Ovary (tissue), 7 donors: ENCODE measurements at regions not wholly inside any gene's neighbourhood (a gene's known extent, or its start where the extent isn't known, plus 50 kb on each side); places are given as distances from the start of the nearest gene placed in this dataset.

Experiments used
- DNase-seq, 5 donors: peaks; one replicate each; pipeline ENCODE4 v3.0.0-alpha.2; 2019 to 2020
- H3K27ac ChIP-seq, 2 donors: fragments of 200-600 bp; one replicate each; pipeline versions ENCODE4 v1.5.1 to v1.8.0; 2019 to 2022
- H3K27me3 ChIP-seq: fragments of 200-600 bp; one replicate; pipeline ENCODE4 v1.8.0; 2022
- H3K36me3 ChIP-seq: fragments of 200-600 bp; sonication (generic); one replicate; pipeline ENCODE4 v1.5.1; 2019
- H3K4me1 ChIP-seq: one replicate; pipeline ENCODE4 v1.8.1; 2013; ENCODE audit warnings: mild to moderate bottlenecking, moderate library complexity; ENCODE audit not compliant: insufficient read depth
- H3K4me3 ChIP-seq: fragments of 200-600 bp; sonication (generic); one replicate; pipeline ENCODE4 v1.5.1; 2017
- H3K9me3 ChIP-seq, 2 donors: fragments of 200-600 bp in 1 of 2; sonication (generic) in 1 of 2; one replicate each; pipeline versions ENCODE4 v1.5.1 to v1.8.1; 2013 to 2019; ENCODE audit warnings: mild to moderate bottlenecking in 1 of 2, moderate library complexity in 1 of 2
- EP300 ChIP-seq: sonication (generic); formaldehyde crosslinking; IDR thresholded peaks from one replicate; pipeline ENCODE4 v1.6.1; 2017; ENCODE audit warnings: antibody characterized with exemption
- POLR2A ChIP-seq: fragments of 450-650 bp; IDR thresholded peaks from one replicate; pipeline ENCODE4 v1.6.1; 2017; ENCODE audit warnings: antibody characterized with exemption, mild to moderate bottlenecking, moderate library complexity
- WGBS, 3 donors: extraction: QIAGEN DNeasy Blood & Tissue Kit in 1 of 3; methylation state at CpG; one replicate each; pipeline versions ENCODE4 v1.1.5 to v1.1.7; 2013 to 2017; 5-methylcytosine and 5-hydroxymethylcytosine counted together
- intact Hi-C, 4 donors: fragments of 100-400 bp; cut with DNase I; formaldehyde crosslinking; loops; one replicate each; pipeline versions ENCODE4 v1.11.0 to v1.15.1; 2022 to 2023
- TF ChIP-seq, protein P1 (sequence below), 3 donors: fragments of 450-650 bp in 2 of 3; fragments of 200-600 bp in 1 of 3; IDR thresholded peaks; one replicate each; pipeline versions ENCODE4 v1.5.1 to v1.8.0; 2016 to 2022; ENCODE audit warnings: antibody characterized with exemption in 3 of 3, mild to moderate bottlenecking in 1 of 3
- donor health status: DM: no; HTN: no; CAD: no; lungs with moderate emphysema.
- donor health status: DM: no; HTN: no; CAD: no.
- donor health status: Bipolar disorder and iron deficiency.
- donor health status: DM: no; HTN: no; CAD: no.
- donor health status: DM: yes; HTN: yes; CAD: no.

DNA sequence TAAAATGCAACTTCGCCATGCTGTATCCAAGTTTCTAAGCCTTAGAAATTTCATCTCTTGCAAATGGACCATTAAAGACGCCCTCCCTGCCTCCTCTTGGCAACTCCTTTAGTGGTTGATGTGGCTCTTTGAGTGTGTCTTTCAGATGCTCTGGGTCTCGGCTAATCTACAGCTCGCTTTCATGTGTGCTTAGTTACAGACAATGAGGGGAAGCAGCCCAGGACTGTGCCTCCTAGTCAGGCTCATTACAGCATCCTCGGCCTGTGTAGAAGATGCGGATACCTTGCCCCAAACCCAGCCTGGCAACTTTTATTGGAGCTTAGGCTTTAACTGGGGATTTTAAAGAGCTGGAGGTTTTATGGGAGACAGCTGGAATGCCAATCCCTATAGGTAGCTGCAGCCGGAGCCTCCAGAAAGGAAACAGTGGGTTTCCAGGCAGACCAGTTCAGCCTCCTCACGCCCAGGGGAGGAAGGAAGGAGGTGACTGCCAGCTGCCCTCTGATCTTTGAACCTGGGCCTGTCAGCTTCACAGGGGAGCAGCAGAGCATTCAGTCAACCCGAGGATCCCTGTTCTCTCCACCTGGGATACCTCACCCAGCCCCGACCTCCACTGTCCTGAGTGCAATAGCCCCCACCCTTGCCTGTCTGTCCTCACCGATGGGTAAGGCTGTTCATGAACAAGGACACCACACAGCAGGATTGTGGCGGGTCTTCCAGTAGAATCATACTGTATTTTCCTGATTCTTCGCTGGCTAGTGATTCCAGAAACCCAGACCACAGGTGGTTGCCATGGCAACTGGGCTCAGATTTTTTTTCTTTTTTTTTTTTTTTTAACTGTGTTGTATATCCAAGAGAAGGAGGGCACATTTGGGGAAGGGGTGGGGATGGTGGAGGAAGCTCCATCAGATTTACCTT is 638.5 kb downstream of the MED13L start:
- intact Hi-C loops = no loop called here
- WGBS, 3 donors = 48 to 62% (median 56%) methylated on average over 13 of the region's 13 CpGs
- Histone ChIP-seq H3K9me3 (no peaks in the 10 kb centered on the region), H3K4me3 (no peak overlapping the region), H3K27ac (no peak overlapping the region), H3K36me3 (no peaks in the 10 kb centered on the region), H3K4me1 (no peaks in the 10 kb centered on the region), H3K27me3 (no peaks in the 10 kb centered on the region)
- no peak for DNase-seq
- TF ChIP-seq POLR2A = no peak
- TF ChIP-seq, protein P1, sequence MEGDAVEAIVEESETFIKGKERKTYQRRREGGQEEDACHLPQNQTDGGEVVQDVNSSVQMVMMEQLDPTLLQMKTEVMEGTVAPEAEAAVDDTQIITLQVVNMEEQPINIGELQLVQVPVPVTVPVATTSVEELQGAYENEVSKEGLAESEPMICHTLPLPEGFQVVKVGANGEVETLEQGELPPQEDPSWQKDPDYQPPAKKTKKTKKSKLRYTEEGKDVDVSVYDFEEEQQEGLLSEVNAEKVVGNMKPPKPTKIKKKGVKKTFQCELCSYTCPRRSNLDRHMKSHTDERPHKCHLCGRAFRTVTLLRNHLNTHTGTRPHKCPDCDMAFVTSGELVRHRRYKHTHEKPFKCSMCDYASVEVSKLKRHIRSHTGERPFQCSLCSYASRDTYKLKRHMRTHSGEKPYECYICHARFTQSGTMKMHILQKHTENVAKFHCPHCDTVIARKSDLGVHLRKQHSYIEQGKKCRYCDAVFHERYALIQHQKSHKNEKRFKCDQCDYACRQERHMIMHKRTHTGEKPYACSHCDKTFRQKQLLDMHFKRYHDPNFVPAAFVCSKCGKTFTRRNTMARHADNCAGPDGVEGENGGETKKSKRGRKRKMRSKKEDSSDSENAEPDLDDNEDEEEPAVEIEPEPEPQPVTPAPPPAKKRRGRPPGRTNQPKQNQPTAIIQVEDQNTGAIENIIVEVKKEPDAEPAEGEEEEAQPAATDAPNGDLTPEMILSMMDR (IDR thresholded peaks at IDR 0.05) = no peak
- no peak for TF ChIP-seq EP300

GRCh38 chr12:115636546-115636945 is 640.9 kb downstream of the MED13L start:
- Histone ChIP-seq H3K4me3 (no peak overlapping the region), H3K27me3 (no peaks in the 10 kb centered on the region), H3K36me3 (no peaks in the 10 kb centered on the region), H3K9me3 (no peaks in the 10 kb centered on the region), H3K27ac (no peak overlapping the region), H3K4me1 (no peaks in the 10 kb centered on the region)
- intact Hi-C loops = no loop called here
- no peak for DNase-seq
- no peak for TF ChIP-seq POLR2A
- TF ChIP-seq, protein P1 (IDR thresholded peaks at IDR 0.05) = no peak
- no peak for TF ChIP-seq EP300
- WGBS, 3 donors = 22 to 30% (median 24%) methylated on average over 9 of the region's 9 CpGs

DNA sequence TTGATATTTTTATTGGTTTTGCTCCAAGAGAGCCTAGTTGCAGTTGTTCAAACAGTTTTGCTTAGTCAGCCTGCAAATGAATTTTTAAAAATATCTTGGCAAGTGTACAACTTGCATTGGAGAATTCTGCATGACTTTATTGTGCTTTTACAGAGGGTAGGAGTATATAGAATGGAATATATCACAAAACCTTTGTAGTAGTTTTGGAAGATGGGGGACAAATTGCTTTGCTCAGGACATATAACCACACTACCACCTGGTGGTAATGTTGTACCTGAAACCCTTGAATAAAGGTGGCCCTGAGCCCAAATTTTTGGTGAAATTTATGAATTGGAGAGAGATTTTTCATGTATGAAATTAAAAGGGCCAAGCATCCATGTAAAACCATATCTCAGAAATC is 645.2 kb downstream of the MED13L start:
- Histone ChIP-seq H3K36me3 (no peaks in the 10 kb centered on the region), H3K4me3 (no peak overlapping the region), H3K27me3 (no peaks in the 10 kb centered on the region), H3K27ac (no peak overlapping the region), H3K9me3 (no peaks in the 10 kb centered on the region), H3K4me1 (no peaks in the 10 kb centered on the region)
- TF ChIP-seq EP300 = no peak
- TF ChIP-seq, protein P1 (IDR thresholded peaks at IDR 0.05) = no peak
- TF ChIP-seq POLR2A = no peak
- intact Hi-C loops = no loop called here
- no peak for DNase-seq

GRCh38 chr12:115630136-115630535 is 647.4 kb downstream of the MED13L start:
- Histone ChIP-seq H3K27ac (no peak overlapping the region), H3K4me1 (no peaks in the 10 kb centered on the region), H3K27me3 (no peaks in the 10 kb centered on the region), H3K4me3 (no peak overlapping the region), H3K9me3 (no peaks in the 10 kb centered on the region), H3K36me3 (no peaks in the 10 kb centered on the region)
- WGBS, 3 donors = 40 to 51% (median 47%) methylated on average over 8 of the region's 8 CpGs
- intact Hi-C loops = no loop called here
- DNase-seq = no peak
- TF ChIP-seq, protein P1 (IDR thresholded peaks at IDR 0.05) = no peak
- no peak for TF ChIP-seq POLR2A
- no peak for TF ChIP-seq EP300
